Gastroesophageal sphincter (tissue), 3 donors: ENCODE measurements at regions not wholly inside any gene's neighbourhood (a gene's known extent, or its start where the extent isn't known, plus 50 kb on each side); places are given as distances from the start of the nearest gene placed in this dataset.

Experiments
- CTCF ChIP-seq, 4 experiments: fragments of 200-600 bp in 2 of 4; fragments of 450-650 bp in 2 of 4; sonication (generic) in 1 of 4; IDR thresholded peaks; one replicate each; pipeline ENCODE4 v1.5.1; 2017 to 2019; ENCODE audit warnings: antibody characterized with exemption in 4 of 4, mild to moderate bottlenecking in 2 of 4, moderate library complexity in 2 of 4
- POLR2A ChIP-seq, 2 donors: fragments of 450-650 bp; IDR thresholded peaks; one replicate each; pipeline ENCODE4 v1.6.1; 2017; ENCODE audit warnings: antibody characterized with exemption in 2 of 2, mild to moderate bottlenecking in 2 of 2, moderate library complexity in 1 of 2

GRCh38 chr9:78130853-78131252, 99.2 kb upstream of the GNAQ start:
- TF ChIP-seq CTCF (IDR thresholded peaks at IDR 0.05) (no peak), POLR2A (IDR thresholded peaks at IDR 0.05) (no peak)
